ENCODE measurements at regions not wholly inside any gene's neighbourhood (a gene's known extent, or its start where the extent isn't known, plus 50 kb on each side); places are given as distances from the start of the nearest gene placed in this dataset.

GRCh38 chr1:222370081-222370912 lies 177.6 kb downstream of the HHIPL2 start:
- H3K4me1 ChIP-seq (ENCODE audit: insufficient read depth, low read length), result no peaks in the 10 kb centered on the region
- no peak overlapping the region for H3K27ac ChIP-seq (ENCODE audit: low read length)
- H3K79me2 ChIP-seq (ENCODE audit: insufficient read depth, low read length), result no peaks in the 10 kb centered on the region
- H4K20me1 ChIP-seq (ENCODE audit: insufficient read depth, low read length), result no peaks in the 10 kb centered on the region
- no peak overlapping the region for H2AFZ ChIP-seq (ENCODE audit: low read depth, low read length)
- ATAC-seq (ENCODE audit: insufficient read depth, low read depth) (no peak), DNase-seq (no peak)
- no peak overlapping the region for H3K9ac ChIP-seq (ENCODE audit: low read depth, low read length)
- TF ChIP-seq CTCF (IDR thresholded peaks at IDR 0.05; ENCODE audit: borderline replicate concordance, extremely low read depth, low read length, poor library complexity, severe bottlenecking) (no peak), EZH2 (IDR thresholded peaks at IDR 0.05; ENCODE audit: borderline replicate concordance, low read depth, low read length, severe bottlenecking) (no peak)
- H3K4me3 ChIP-seq (ENCODE audit: low read depth in 1 of 2, low read length in 2 of 2), result no peak overlapping the region
- H3K9me3 ChIP-seq (ENCODE audit: insufficient read depth, low read length, severe bottlenecking), result no peaks in the 10 kb centered on the region
- no peaks in the 10 kb centered on the region for H3K36me3 ChIP-seq (ENCODE audit: insufficient read depth, low read length)
- peaks cover 4% of the 10 kb centered on the region for H3K27me3 ChIP-seq (ENCODE audit: insufficient read depth, low read length, poor library complexity)
- no peak overlapping the region for H3K4me2 ChIP-seq (ENCODE audit: insufficient read depth, low read length)

- no peaks in the 10 kb centered on the region for H3K9me3 ChIP-seq (ENCODE audit: insufficient read depth, low read length, severe bottlenecking)
- H4K20me1 ChIP-seq (ENCODE audit: insufficient read depth, low read length), result no peaks in the 10 kb centered on the region
- H3K4me2 ChIP-seq (ENCODE audit: insufficient read depth, low read length), result no peak overlapping the region
- no peak overlapping the region for H3K9ac ChIP-seq (ENCODE audit: low read depth, low read length)
- no peak overlapping the region for H3K27ac ChIP-seq (ENCODE audit: low read length)
- no peak overlapping the region for H2AFZ ChIP-seq (ENCODE audit: low read depth, low read length)
- no peaks in the 10 kb centered on the region for H3K4me1 ChIP-seq (ENCODE audit: insufficient read depth, low read length)
- TF ChIP-seq EZH2 (IDR thresholded peaks at IDR 0.05; ENCODE audit: borderline replicate concordance, low read depth, low read length, severe bottlenecking) (no peak), CTCF (IDR thresholded peaks at IDR 0.05; ENCODE audit: borderline replicate concordance, extremely low read depth, low read length, poor library complexity, severe bottlenecking) (no peak)
- no peaks in the 10 kb centered on the region for H3K27me3 ChIP-seq (ENCODE audit: insufficient read depth, low read length, poor library complexity)
- no peaks in the 10 kb centered on the region for H3K36me3 ChIP-seq (ENCODE audit: insufficient read depth, low read length)
- no peak for ATAC-seq (ENCODE audit: insufficient read depth, low read depth)
- H3K4me3 ChIP-seq (ENCODE audit: low read depth in 1 of 2, low read length in 2 of 2), result no peak overlapping the region
- DNase-seq, result no peak
- no peaks in the 10 kb centered on the region for H3K79me2 ChIP-seq (ENCODE audit: insufficient read depth, low read length)
Measured at GRCh38 chr1:222369148-222369547, 178.8 kb downstream of the HHIPL2 start.

- Histone ChIP-seq H4K20me1 (ENCODE audit: insufficient read depth, low read length) (no peaks in the 10 kb centered on the region), H3K4me2 (ENCODE audit: insufficient read depth, low read length) (no peak overlapping the region), H2AFZ (ENCODE audit: low read depth, low read length) (no peak overlapping the region), H3K79me2 (ENCODE audit: insufficient read depth, low read length) (no peaks in the 10 kb centered on the region), H3K27ac (ENCODE audit: low read length) (no peak overlapping the region), H3K9ac (ENCODE audit: low read depth, low read length) (no peak overlapping the region), H3K4me1 (ENCODE audit: insufficient read depth, low read length) (no peaks in the 10 kb centered on the region), H3K36me3 (ENCODE audit: insufficient read depth, low read length) (no peaks in the 10 kb centered on the region), H3K9me3 (ENCODE audit: insufficient read depth, low read length, severe bottlenecking) (no peaks in the 10 kb centered on the region), H3K27me3 (ENCODE audit: insufficient read depth, low read length, poor library complexity) (no peaks in the 10 kb centered on the region), H3K4me3 (ENCODE audit: low read depth in 1 of 2, low read length in 2 of 2) (no peak overlapping the region)
- no peak for TF ChIP-seq EZH2 (IDR thresholded peaks at IDR 0.05; ENCODE audit: borderline replicate concordance, low read depth, low read length, severe bottlenecking)
- TF ChIP-seq CTCF (IDR thresholded peaks at IDR 0.05; ENCODE audit: borderline replicate concordance, extremely low read depth, low read length, poor library complexity, severe bottlenecking), result no peak
- ATAC-seq (ENCODE audit: insufficient read depth, low read depth) (no peak), DNase-seq (no peak)
Measured at GRCh38 chr1:222358100-222358499, 189.8 kb downstream of the HHIPL2 start.

Data from DND-41 (cell line).